HCT116 (cell line): ENCODE measurements at regions not wholly inside any gene's neighbourhood (a gene's known extent, or its start where the extent isn't known, plus 50 kb on each side); places are given as distances from the start of the nearest gene placed in this dataset.
A peak's percentile ranks its signal among the peaks of the same experiment; 100 is the strongest.

Source experiments
- ATAC-seq: fragments of 200-7000 bp; cut with Tn5 transposase; 2 replicates; pipeline ENCODE4 v1.9.1; 2020; ENCODE audit warnings: mild to moderate bottlenecking, moderate library complexity
- BruUV-seq: library from RNA; stranded (reverse); fragments of 400-500 nt; replicated peaks from 2 replicates; lab custom pipeline; 2021; lab: Mats Ljungman, UMichigan
- CTCF ChIA-PET: fragments of 300-600 bp; sonication (Branson Sonifier 250); formaldehyde crosslinking; loops from one replicate; lab custom pipeline; 2021; ENCODE audit warnings: antibody characterized with exemption; lab: Charles Lee
- POLR2A ChIA-PET: fragments of 300-600, 350-600 bp; sonication (Branson Sonifier 250); formaldehyde crosslinking; loops from one replicate; lab custom pipeline; 2021; ENCODE audit warnings: antibody characterized with exemption; lab: Charles Lee
- RAD21 ChIA-PET, 2 experiments: fragments of 300-600 bp; sonication (Branson Sonifier 250); formaldehyde crosslinking; loops; one replicate each; lab custom pipeline; 2023; ENCODE audit warnings: low total read pairs in 2 of 2; ENCODE audit not compliant: uncharacterized antibody in 2 of 2, unreplicated experiment in 2 of 2, low non-redundant PET in 1 of 2; lab: Charles Lee
- DNase-seq: peaks from one replicate; pipeline ENCODE4 v3.0.0-alpha.2; 2010; ENCODE audit warnings: low read depth, low spot score
- H2AFZ ChIP-seq: fragments of 200-600 bp; shearing (Covaris generic), sonication (generic); 2 replicates; pipeline ENCODE4 v1.6.1; 2017; ENCODE audit warnings: low read depth, mixed run types, mixed read lengths, antibody characterized with exemption, low read length; ENCODE audit not compliant: poor library complexity, severe bottlenecking
- H3K27ac ChIP-seq: 2 replicates; pipeline ENCODE4 v1.5.1; 2012; ENCODE audit warnings: low read depth, low read length
- H3K27me3 ChIP-seq: fragments of 200-600 bp; sonication (generic); 2 replicates; pipeline ENCODE4 v1.6.1; 2016; ENCODE audit warnings: mixed run types, low read length, mixed read lengths; ENCODE audit not compliant: insufficient read depth
- H3K36me3 ChIP-seq, 2 experiments: fragments of 200-500 bp in 1 of 2; fragments of 200-600 bp in 1 of 2; sonication (Bioruptor generic) in 1 of 2; sonication (generic) in 1 of 2; 2 replicates each; pipeline versions ENCODE4 v1.5.1 to v1.6.1; 2014 to 2016; ENCODE audit warnings: low read length in 2 of 2, inconsistent platforms in 1 of 2, mixed read lengths in 1 of 2, mixed run types in 1 of 2; ENCODE audit not compliant: insufficient read depth in 2 of 2, control insufficient read depth in 1 of 2
- H3K4me1 ChIP-seq, 2 experiments: fragments of 200-600 bp in 1 of 2; sonication (generic) in 1 of 2; 2 replicates each; pipeline versions ENCODE4 v1.5.1 to v1.6.1; 2012 to 2017; ENCODE audit warnings: low read length in 2 of 2, inconsistent platforms in 1 of 2, mild to moderate bottlenecking in 1 of 2, mixed read lengths in 1 of 2, mixed run types in 1 of 2, moderate library complexity in 1 of 2; ENCODE audit not compliant: insufficient read depth in 2 of 2, control insufficient read depth in 1 of 2
- H3K4me2 ChIP-seq: fragments of 200-600 bp; sonication (generic); 2 replicates; pipeline ENCODE4 v1.6.1; 2017; ENCODE audit warnings: mixed run types, low read length, mixed read lengths
- H3K4me3 ChIP-seq, 2 experiments: fragments of 200-600 bp in 1 of 2; sonication (generic) in 1 of 2; replicated peaks in 1 of 2; 2 replicates each; pipeline ENCODE4 v1.5.1; 2011 to 2016; ENCODE audit warnings: low read length in 2 of 2, control low read depth in 1 of 2, low read depth in 1 of 2, mild to moderate bottlenecking in 1 of 2, mixed read lengths in 1 of 2, mixed run types in 1 of 2
- H3K79me2 ChIP-seq: fragments of 200-600 bp; sonication (generic); 2 replicates; pipeline ENCODE4 v1.6.1; 2017; ENCODE audit warnings: mild to moderate bottlenecking, mixed run types, low read length, moderate library complexity, mixed read lengths; ENCODE audit not compliant: insufficient read depth
- H3K9ac ChIP-seq: fragments of 200-600 bp; sonication (generic); 2 replicates; pipeline ENCODE4 v1.6.1; 2016; ENCODE audit warnings: low read length, mixed read lengths
- H3K9me2 ChIP-seq: fragments of 200-600 bp; sonication (generic), shearing (Covaris generic); 2 replicates; pipeline ENCODE4 v1.6.1; 2017; ENCODE audit warnings: mixed run types, mild to moderate bottlenecking, moderate library complexity; ENCODE audit not compliant: insufficient read depth
- H3K9me3 ChIP-seq, 2 experiments: fragments of 200-500 bp in 1 of 2; fragments of 200-600 bp in 1 of 2; sonication (Bioruptor generic) in 1 of 2; sonication (generic) in 1 of 2; 2 replicates each; pipeline ENCODE4 v1.6.1; 2014 to 2017; ENCODE audit warnings: low read length in 2 of 2, mixed read lengths in 2 of 2, inconsistent platforms in 1 of 2, low read depth in 1 of 2, mild to moderate bottlenecking in 1 of 2, mixed run types in 1 of 2, moderate library complexity in 1 of 2; ENCODE audit not compliant: control insufficient read depth in 1 of 2, insufficient read depth in 1 of 2
- H4K20me1 ChIP-seq: fragments of 200-600 bp; sonication (generic), shearing (Covaris generic); 2 replicates; pipeline ENCODE4 v1.6.1; 2017; ENCODE audit warnings: mixed run types, mild to moderate bottlenecking, moderate library complexity; ENCODE audit not compliant: insufficient read depth
- FOSL1 ChIP-seq: IDR thresholded peaks from 2 replicates; pipeline ENCODE4 v1.6.1; 2012; ENCODE audit warnings: low read depth
- intact Hi-C: fragments of 100-400 bp; cut with micrococcal nuclease; formaldehyde crosslinking; loops from 2 replicates; pipeline ENCODE4 v1.10.0; 2022
- TF ChIP-seq, protein P1 (sequence below), 3 experiments: fragments of 200-600 bp in 1 of 3; sonication (generic) in 1 of 3; IDR thresholded peaks in 2 of 3; conservative IDR thresholded peaks in 1 of 3; 2 replicates each; pipeline ENCODE4 v1.5.1; 2012 to 2017; ENCODE audit warnings: low read depth in 2 of 3, low read length in 2 of 3, antibody characterized with exemption in 1 of 3, borderline replicate concordance in 1 of 3, control low read depth in 1 of 3, mild to moderate bottlenecking in 1 of 3, mixed read lengths in 1 of 3, mixed run types in 1 of 3, moderate library complexity in 1 of 3; ENCODE audit not compliant: insufficient read depth in 1 of 3

DNA sequence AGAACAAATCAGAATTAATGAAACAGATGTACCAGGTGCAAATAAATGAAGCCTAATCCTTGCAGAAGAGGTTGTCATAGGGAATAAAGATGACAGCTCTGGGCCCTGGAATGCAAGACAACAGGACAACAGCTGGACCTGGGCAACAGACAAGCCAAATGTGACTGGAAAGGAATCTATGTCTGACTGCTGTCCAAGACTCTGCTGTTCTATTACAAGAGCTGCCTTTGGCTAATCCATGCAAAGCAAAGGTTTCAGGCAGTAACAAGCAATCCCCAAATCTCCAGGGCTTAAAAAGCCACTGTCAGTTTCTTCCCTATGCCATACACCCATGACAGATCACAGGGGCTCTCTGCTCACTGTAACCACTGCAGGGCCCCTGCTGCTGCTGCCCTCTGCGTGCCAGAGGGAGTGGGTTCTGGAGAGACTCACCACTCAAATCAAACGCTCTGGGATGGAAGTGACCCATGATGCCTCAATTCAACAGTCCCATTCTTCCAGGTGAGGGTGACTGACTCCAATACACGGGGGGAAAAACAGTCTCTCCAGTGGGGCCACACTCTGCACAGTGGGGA, 218.9 kb upstream of the SFSWAP start (continued):
- TF ChIP-seq FOSL1 = no peak

DNA sequence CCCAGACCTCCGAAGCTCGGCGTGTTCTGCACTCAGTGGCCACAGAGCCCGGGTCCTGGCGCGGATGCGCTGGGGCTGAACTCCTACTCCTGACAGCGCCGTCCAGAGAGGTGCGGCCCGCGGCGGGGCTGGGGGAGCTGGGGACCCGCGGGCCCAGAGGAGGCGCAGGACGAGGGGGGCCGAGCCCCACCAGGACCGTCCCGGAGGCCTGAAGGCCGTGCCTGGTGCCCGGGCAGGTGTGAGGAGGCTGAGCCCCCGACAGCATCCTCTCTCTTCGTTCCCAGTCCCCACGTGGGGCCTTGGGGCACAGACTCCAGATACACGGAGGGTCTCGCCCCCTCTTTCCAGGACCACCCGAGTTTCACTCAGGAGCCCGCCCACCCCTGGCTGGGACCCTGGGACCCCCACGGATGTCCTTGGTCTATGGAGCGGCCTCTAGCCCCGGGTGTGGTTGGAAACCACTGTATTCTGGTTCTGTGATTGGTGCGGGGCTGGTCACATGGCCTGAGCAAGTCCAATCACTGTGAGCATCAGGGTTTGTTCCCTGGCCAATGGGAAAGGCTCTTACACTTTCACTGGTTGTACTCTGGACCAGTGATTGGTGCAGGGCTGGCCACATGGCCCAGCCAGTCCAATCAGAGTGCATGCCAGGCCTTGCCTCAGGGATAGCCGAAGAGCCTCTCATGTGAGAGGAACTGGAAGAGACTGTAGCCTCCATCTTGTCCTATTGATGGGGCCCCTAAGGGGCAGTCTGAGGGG, 217.6 kb upstream of the SFSWAP start:
- CTCF ChIA-PET = no interaction called here
- intact Hi-C loops = no loop called here
- ATAC-seq = peak; percentile 63

More for the DNA sequence above, 217.6 kb upstream of the SFSWAP start:
- no peaks in the 10 kb centered on the region for H4K20me1 ChIP-seq
- H3K27me3 ChIP-seq = peaks cover 16% of the 10 kb centered on the region
- ChIA-PET RAD21 (no interaction called here), POLR2A (no interaction called here)
- no peaks in the 10 kb centered on the region for H3K9me3 ChIP-seq
- no peak overlapping the region for H2AFZ ChIP-seq
- H3K36me3 ChIP-seq = no peaks in the 10 kb centered on the region
- H3K27ac ChIP-seq = no peak overlapping the region
- TF ChIP-seq, protein P1, sequence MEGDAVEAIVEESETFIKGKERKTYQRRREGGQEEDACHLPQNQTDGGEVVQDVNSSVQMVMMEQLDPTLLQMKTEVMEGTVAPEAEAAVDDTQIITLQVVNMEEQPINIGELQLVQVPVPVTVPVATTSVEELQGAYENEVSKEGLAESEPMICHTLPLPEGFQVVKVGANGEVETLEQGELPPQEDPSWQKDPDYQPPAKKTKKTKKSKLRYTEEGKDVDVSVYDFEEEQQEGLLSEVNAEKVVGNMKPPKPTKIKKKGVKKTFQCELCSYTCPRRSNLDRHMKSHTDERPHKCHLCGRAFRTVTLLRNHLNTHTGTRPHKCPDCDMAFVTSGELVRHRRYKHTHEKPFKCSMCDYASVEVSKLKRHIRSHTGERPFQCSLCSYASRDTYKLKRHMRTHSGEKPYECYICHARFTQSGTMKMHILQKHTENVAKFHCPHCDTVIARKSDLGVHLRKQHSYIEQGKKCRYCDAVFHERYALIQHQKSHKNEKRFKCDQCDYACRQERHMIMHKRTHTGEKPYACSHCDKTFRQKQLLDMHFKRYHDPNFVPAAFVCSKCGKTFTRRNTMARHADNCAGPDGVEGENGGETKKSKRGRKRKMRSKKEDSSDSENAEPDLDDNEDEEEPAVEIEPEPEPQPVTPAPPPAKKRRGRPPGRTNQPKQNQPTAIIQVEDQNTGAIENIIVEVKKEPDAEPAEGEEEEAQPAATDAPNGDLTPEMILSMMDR (IDR thresholded peaks at IDR 0.05 in 2 of 3, conservative IDR thresholded peaks at IDR 0.05 in 1 of 3; ENCODE audit: borderline replicate concordance in 1 of 3, insufficient read depth in 1 of 3, low read depth in 2 of 3, low read length in 2 of 3) = no peak
- TF ChIP-seq, all 23 proteins: peak for 0
- Histone ChIP-seq H3K4me3 (no peak overlapping the region), H3K9ac (no peak overlapping the region), H3K4me2 (no peak overlapping the region), H3K79me2 (no peaks in the 10 kb centered on the region), H3K4me1 (no peaks in the 10 kb centered on the region), H3K9me2 (no peaks in the 10 kb centered on the region)
- BruUV-seq = no TSS peak
- DNase-seq = no peak
